IPS DF 19.7 (cell line): ENCODE measurements at regions not wholly inside any gene's neighbourhood (a gene's known extent, or its start where the extent isn't known, plus 50 kb on each side); places are given as distances from the start of the nearest gene placed in this dataset.

Source experiments
- DNase-seq: peaks from one replicate; pipeline ENCODE4 v3.0.0-alpha.2; 2013; ENCODE audit warnings: low read depth, low spot score

DNA sequence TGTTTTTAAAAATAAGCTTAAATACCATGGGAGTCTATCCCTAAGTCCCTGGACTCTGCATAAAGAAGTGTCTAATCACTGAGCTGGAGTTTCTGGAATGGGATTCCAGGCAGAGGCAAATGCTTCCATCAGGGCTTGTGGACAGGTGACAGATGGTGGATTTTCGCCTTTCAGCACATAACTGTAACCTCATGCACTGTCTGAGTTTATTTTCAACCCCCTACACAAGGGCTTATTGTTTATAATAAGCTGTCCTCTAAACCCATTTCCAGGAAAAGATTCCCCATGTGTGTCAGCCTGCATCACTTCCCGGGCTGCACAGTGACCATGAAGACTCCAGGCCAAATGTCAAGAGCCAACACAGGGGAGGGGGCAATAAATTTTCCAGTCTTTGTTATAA, 264.0 kb downstream of the PIK3R1 start:
- DNase-seq, result no peak

DNA sequence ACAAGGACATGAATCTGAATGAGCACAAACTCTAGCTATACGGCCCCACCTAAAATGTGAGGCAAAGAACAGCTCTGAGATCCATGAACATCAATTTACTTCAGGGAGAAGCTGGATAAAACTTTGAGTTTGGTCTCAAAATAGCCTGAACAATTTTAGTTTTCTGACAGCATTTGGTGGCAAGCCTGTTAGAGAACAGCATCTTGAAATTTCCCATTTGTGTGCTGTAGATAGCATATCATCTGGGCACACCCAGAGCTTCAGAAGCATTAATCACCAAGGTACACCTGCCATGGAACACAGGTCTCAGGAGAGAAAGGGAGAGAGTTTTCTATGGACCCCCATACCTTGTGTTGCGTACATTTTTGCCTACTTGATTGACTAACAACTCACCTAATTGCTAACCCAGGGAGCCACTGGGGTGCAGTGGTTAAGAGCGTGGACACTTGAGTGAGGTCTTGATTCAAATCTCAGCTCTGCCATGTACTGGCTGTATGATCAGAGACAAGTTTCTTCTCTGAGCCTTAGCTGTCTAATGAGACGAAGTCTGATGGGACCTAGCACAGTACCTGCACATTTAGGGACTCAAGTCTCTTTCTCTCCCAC, 264.9 kb downstream of the PIK3R1 start:
- no peak for DNase-seq

DNA sequence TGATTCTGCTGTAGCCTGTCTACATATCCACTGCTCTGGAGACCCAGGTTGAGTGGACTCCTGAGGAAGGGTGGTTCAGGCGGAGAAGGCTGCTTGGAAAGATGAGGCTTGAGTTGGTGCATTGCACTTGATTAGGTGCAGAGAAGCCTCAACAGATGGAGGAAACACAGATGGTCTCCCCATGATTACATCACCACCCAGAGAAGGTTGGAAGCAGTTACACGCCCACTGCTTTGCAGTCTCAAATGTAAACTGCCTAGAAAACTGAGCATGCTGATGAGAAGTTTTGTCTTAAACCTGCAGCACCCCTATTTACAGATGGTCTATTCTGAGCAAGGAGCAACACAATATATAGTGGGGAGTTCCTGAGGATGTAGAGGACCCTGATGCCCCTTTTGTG, 266.6 kb downstream of the PIK3R1 start:
- no peak for DNase-seq

- DNase-seq, result no peak
These were observed 268.9 kb downstream of the PIK3R1 start for GRCh38 chr5:68484307-68485068.

- no peak for DNase-seq
These were observed 274.0 kb downstream of the PIK3R1 start for GRCh38 chr5:68489556-68489955.

DNA sequence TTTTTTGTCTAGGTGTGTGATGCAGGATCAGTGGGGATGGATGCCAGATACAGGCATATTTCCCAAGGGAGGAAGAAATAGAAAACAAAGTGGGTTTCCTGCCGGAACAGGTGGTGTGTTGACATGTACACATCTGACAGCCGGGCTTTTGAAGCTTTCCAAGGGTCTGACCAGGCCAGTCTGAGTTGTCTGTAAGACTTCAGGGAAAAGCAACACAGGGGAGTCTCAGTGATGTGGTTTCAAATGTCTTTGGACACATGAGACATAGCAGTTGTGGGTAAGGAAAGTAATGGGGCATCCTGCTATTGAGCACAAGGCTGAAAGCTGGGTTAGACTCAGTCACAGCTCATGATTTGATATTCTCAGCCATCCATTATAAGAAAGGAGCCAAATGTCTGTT, 274.9 kb downstream of the PIK3R1 start:
- no peak for DNase-seq

- no peak for DNase-seq
These were observed 279.2 kb downstream of the PIK3R1 start for GRCh38 chr5:68494771-68495170.

GRCh38 chr5:68499987-68500386, 284.4 kb downstream of the PIK3R1 start:
- DNase-seq, result no peak

DNA sequence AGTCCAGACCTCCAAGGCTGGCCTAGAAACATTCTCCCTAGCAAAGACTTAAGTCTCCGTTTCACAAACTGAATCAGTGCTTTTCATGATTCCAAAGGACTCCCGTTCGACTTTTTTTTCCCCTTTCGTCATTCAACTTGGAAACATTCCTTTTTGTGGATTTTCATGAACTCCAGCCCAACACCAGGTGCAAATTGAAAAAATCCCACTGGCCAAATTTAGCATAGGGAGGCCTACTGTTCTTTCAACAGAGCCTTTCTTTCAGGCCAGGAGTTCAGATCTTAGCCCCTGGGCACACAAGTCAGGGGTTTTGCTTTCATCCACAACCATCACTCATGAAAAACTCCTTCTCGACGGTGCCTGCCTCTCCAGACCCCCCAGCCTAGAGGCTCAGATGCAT, 285.3 kb downstream of the PIK3R1 start:
- no peak for DNase-seq

- no peak for DNase-seq
These were observed 287.0 kb downstream of the PIK3R1 start for GRCh38 chr5:68502531-68502930.

GRCh38 chr5:68504306-68504705, 288.8 kb downstream of the PIK3R1 start:
- DNase-seq, result no peak

DNA sequence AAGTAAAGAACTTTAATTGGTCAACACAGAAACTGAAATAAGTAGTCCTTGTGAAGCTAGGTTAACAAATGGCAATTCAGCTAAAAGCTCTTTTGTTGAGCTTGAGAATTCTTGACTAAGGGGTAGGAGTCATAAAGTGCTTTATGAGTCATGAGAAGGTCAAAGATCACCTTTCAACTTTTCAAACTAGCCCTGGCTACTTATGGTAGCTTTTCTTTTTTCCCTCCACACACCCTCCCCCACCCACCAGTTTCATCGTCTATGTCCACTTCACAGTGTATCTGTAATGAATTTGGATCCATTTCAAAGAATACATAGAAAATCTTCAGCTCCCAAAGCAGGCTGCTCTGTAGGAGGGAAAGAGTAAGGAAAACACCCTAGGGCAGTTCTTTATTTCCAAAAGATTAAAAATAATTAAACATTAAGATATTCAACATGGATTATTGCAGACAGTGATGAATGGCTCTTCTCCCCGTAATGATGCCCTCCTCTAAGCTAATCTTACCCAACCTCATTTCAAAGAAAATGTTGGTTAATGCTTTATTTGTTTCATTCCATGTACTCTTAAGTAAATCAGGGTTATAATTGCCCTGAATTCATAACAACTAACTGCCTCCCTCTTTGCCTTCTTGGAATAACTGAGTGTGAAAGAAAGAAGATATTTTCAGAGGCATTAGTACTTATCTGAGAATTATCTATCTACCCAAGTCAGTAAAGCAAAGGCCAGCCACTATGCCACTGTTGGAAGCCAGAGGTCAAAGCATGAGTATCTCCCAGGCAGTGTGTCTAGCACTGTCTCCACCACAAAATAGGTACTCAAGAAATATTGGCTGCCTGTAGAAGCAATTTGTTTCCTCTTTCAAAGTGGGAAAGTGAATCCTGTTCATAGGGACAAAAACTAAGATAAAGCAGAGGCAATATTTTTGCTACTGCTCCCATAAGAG, 290.6 kb downstream of the PIK3R1 start:
- no peak for DNase-seq

GRCh38 chr5:68515514-68515913, 300.0 kb downstream of the PIK3R1 start:
- no peak for DNase-seq

DNA sequence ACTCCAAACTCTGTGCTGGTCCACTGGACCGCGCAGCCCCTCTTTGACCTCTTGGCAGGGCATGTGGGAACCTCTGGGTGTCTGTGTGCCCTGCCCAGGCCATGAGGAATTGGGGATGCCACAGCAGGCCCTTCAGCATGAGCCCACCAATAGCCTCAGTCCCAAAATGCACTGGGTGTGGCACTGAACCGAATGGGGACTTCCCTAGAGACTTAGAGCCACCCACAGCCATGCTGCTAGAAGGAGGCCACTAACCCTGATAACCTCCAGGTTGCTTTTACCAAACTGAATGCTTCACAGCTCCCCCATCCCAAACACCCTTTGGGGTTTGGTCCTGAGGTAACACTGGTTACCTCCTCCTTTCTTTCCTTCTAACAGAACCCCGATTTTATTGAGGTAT, 302.7 kb downstream of the PIK3R1 start:
- no peak for DNase-seq

GRCh38 chr5:68519143-68519542, 303.6 kb downstream of the PIK3R1 start:
- DNase-seq, result no peak

DNA sequence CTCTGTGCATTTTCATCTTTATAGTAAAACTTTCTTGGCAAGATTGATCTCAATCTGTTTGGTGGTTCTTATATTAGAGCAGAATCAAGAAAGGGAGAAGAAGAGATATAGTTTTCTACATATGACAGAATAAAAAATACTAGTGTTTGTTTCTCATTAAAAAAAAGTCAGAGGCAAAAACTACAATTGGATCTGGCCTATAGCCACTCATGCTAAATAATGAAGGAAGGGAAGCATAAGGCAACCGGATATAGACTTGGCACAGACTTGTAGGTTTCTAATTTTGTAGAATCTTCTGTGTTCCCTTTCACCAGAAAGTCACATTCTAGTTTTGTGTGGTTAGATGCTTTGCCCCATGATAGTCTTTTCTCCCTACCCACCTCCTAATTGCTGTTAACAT, 306.2 kb downstream of the PIK3R1 start:
- no peak for DNase-seq

DNA sequence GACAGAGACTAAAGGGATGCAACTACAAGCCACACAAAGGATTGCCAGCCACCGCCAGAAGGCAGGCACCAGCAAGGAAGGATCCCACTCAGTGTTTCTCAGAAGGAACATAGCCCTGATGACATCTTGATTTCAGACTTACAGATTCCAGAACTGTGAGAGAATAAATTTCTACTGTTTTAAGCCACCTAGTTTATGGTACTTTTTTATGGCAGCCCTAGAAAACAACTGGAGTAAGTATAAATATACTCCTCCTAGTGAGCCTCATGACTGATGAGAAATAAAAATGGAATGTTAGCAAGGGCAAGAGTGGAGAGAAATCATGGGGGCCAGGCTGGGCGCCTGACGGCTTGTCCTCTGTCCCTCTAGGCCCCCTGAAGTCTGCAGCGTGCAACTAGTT, 307.3 kb downstream of the PIK3R1 start:
- DNase-seq, result no peak

DNA sequence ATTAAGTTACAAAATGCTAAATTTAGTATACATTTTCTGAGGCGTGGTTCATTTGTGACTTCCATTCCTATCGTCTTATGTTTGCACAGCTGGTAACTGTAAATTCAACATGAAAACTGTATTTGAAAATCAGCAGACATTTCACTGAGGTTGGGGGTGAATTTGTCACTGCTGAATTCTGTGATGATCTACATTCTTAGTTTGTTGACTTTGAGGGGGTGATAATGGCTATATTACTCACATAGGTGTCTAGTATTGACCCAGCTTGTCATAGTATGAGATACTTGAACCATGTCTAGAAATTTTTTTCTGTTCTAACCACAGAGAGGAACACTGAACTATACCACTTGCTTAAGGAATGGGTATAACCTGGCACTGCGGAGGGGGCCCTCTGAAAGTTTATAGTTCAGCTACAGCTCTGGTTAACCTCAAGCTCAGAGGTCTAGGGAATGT, 313.3 kb downstream of the PIK3R1 start:
- no peak for DNase-seq

DNA sequence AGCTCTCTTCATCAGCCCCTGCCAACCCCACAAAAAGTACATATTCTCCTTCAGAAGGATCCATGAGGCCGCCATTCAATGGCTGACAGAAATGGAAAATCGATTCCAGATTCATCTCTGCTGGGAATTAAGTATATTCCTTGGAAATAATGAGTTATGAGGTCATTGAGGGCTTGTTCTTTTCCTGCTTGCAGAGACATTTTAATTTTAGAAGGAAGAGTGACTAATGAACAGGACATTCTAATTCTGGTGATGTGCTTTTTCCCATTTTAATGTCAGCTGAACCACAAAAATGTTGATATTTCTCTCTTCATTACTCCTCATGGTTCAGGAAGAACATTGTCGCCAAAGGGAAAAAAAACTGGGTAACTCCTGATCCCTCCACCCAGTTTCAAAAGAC, 314.0 kb downstream of the PIK3R1 start:
- DNase-seq, result no peak

- DNase-seq, result no peak
These were observed 316.4 kb downstream of the PIK3R1 start for GRCh38 chr5:68531970-68532369.

GRCh38 chr5:68533051-68533450, 317.5 kb downstream of the PIK3R1 start:
- DNase-seq, result no peak

- no peak for DNase-seq
These were observed 318.1 kb downstream of the PIK3R1 start for GRCh38 chr5:68533571-68534084.
